Retinal pigment epithelial cell (primary cell): ENCODE measurements at regions not wholly inside any gene's neighbourhood (a gene's known extent, or its start where the extent isn't known, plus 50 kb on each side); places are given as distances from the start of the nearest gene placed in this dataset.

Experiments
- DNase-seq: peaks from one replicate; pipeline ENCODE4 v3.0.0-alpha.2; 2010; ENCODE audit warnings: low read depth
- H3K4me3 ChIP-seq: 2 replicates; pipeline ENCODE4 v1.5.1; 2011; ENCODE audit warnings: mild to moderate bottlenecking, low read length, control low read depth, moderate library complexity
- CTCF ChIP-seq: conservative IDR thresholded peaks from 2 replicates; pipeline ENCODE4 v1.5.1; 2011; ENCODE audit warnings: low read depth, low read length, control low read depth, inconsistent platforms

GRCh38 chr19:28009696-28010095 is 1203.3 kb downstream of the UQCRFS1 start:
- TF ChIP-seq CTCF: no peak
- no peak overlapping the region for H3K4me3 ChIP-seq
- DNase-seq: peak; percentile 38

DNA sequence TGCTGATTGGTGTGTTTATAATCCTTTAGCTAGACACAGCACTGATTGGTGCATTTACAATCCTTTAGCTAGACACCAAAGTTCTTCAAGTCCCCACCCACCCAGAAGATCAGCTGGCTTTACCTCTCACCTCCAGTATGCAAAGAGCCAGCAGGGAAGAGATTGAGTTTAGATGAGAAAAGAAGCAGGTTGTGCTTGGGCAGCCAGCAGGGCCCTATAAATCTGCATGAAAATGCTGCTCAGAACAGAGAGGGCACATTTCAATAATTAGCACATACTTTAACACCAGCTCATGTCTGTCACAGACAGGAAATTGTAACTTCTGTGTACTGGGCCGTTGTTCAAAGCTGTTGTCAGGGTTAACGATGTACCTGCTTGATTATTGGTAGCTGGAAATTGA is 1204.3 kb downstream of the UQCRFS1 start:
- TF ChIP-seq CTCF: no peak
- no peak for DNase-seq
- H3K4me3 ChIP-seq: no peak overlapping the region

GRCh38 chr19:28003543-28003942 is 1209.4 kb downstream of the UQCRFS1 start:
- no peak for DNase-seq
- no peak overlapping the region for H3K4me3 ChIP-seq
- no peak for TF ChIP-seq CTCF

DNA sequence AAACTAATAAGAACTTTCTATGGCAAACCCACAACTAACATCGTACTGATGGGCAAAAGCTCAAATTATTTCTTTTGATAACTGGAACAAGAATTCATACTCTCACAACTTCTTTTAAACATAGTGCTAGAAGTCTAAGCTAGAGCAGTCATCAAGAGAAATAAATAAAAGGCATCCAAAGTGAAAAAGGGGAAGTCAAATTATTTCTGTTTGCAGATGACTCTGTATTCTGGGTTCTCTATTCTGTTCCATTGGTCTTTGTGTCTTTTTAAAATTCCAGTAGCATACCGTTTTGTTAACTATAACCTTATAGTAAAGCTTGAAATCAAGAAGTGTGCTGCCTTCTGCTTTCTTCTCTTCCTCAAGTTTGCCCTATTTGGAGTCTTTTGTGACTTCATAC is 1215.9 kb downstream of the UQCRFS1 start:
- no peak for DNase-seq
- TF ChIP-seq CTCF: no peak
- no peak overlapping the region for H3K4me3 ChIP-seq

- no peak for DNase-seq
- TF ChIP-seq CTCF: no peak
- H3K4me3 ChIP-seq: no peak overlapping the region
These were observed 1219.1 kb downstream of the UQCRFS1 start for GRCh38 chr19:27993619-27994570.

- TF ChIP-seq CTCF: no peak
- no peak overlapping the region for H3K4me3 ChIP-seq
- no peak for DNase-seq
These were observed 1226.7 kb downstream of the UQCRFS1 start for GRCh38 chr19:27986299-27986698.

GRCh38 chr19:27975419-27976005 is 1237.4 kb downstream of the UQCRFS1 start:
- no peak for DNase-seq
- no peak overlapping the region for H3K4me3 ChIP-seq
- TF ChIP-seq CTCF: no peak
